ENCODE measurements at regions not wholly inside any gene's neighbourhood (a gene's known extent, or its start where the extent isn't known, plus 50 kb on each side); places are given as distances from the start of the nearest gene placed in this dataset.

DNA sequence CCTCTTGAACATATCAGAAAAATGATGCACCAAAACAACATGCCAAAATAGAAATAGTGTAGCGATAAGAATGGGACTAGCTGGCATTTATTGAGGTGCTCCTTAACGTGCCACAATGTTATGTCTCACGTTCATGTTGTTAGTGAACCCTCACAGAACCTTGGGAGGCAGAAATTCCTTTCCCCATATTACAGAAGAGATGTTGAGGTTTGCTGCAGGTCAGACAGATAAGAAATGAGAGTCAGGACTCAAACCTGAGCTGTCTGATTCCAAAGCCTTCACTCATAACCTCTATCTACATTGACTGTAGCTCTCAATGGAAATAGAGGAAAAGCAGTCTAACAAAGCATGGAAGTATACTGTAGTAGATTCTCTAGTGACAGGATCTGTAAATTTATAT, 163.3 kb upstream of the STK17B start:
- no peaks in the 10 kb centered on the region for H3K9me1 ChIP-seq (ENCODE audit: control insufficient read depth, insufficient read depth, low read length)
- TF ChIP-seq SOX6 (IDR thresholded peaks at IDR 0.05) (no peak), SMARCC2 (IDR thresholded peaks at IDR 0.05; ENCODE audit: low read depth) (no peak), CREBBP (IDR thresholded peaks at IDR 0.05; ENCODE audit: low read depth, low read length) (no peak), HIVEP1 (CRISPR knock-in tag; IDR thresholded peaks at IDR 0.05) (no peak), TAF9B (IDR thresholded peaks at IDR 0.05; ENCODE audit: partially characterized antibody) (no peak), ILK (tag; IDR thresholded peaks at IDR 0.05; ENCODE audit: borderline replicate concordance, low read depth) (no peak), SRSF3 (IDR thresholded peaks at IDR 0.05; ENCODE audit: insufficient read depth, low read length) (no peak), FOXA1 (IDR thresholded peaks at IDR 0.05; ENCODE audit: borderline replicate concordance) (no peak), PTRF (tag; IDR thresholded peaks at IDR 0.05) (no peak)
- H3K4me2 ChIP-seq (ENCODE audit: insufficient read depth, low read length), result no peak overlapping the region
- no peaks in the 10 kb centered on the region for H3K36me3 ChIP-seq (ENCODE audit: control insufficient read depth, insufficient read depth, low read length)
- intact Hi-C loops (cut with micrococcal nuclease) (loop anchor here (5.0 kb wide), 1 partner anchor 68 kb away; no protein-coding TSS in a partner anchor), in situ Hi-C loops (cut with MboI) (loop anchor here (5.0 kb wide), 1 partner anchor 202 kb away; no protein-coding TSS in a partner anchor)
- H3K27ac ChIP-seq (ENCODE audit: extremely low read depth, low read depth, low read length), result no peak overlapping the region
- ChIA-PET POLR2A (interaction anchor here (0.8 kb wide), 1 partner anchor 172 kb away, joined by 3 read pairs; no protein-coding TSS in a partner anchor), CTCF (ENCODE audit: low intra/inter-chr PET ratio) (no interaction called here)
- FAIRE-seq, result no peak
- ATAC-seq, result no peak
- no TSS peak for BruUV-seq (replicated peaks)
- H3K27me3 ChIP-seq (ENCODE audit: control insufficient read depth in 2 of 2, insufficient read depth in 2 of 2, low read length in 2 of 2), result no peaks in the 10 kb centered on the region
- H3K79me2 ChIP-seq (ENCODE audit: control insufficient read depth, insufficient read depth, low read length), result no peaks in the 10 kb centered on the region
- H3K4me3 ChIP-seq, result no peak overlapping the region
- peaks cover 3 to 14% of the 10 kb centered on the region in 2 experiments; a peak in 3 of 5 replicates for H3K4me1 ChIP-seq (replicated peaks in 1 of 2; ENCODE audit: control insufficient read depth in 2 of 2, insufficient read depth in 2 of 2, low read length in 2 of 2)
- no peaks in the 10 kb centered on the region for H3K9me3 ChIP-seq (replicated peaks; ENCODE audit: control insufficient read depth, insufficient read depth, low read depth, low read length)
- WGBS (ENCODE audit: insufficient coverage, low coverage, missing lambda C conversion rate), result 34% methylated on average over 3 of the region's 3 CpGs
- H4K20me1 ChIP-seq (replicated peaks; ENCODE audit: control insufficient read depth, insufficient read depth, low read length), result no peaks in the 10 kb centered on the region
- no peak overlapping the region for H3K9ac ChIP-seq (ENCODE audit: insufficient read depth in 1 of 2, low read depth in 2 of 2, low read length in 2 of 2)
- H2AFZ ChIP-seq (ENCODE audit: low read depth, low read length), result no peak overlapping the region
- DNase-seq (ENCODE audit: extremely low read depth in 1 of 4, low spot score in 3 of 4), result no peak
